Testis (tissue), 2 donors: ENCODE measurements at regions not wholly inside any gene's neighbourhood (a gene's known extent, or its start where the extent isn't known, plus 50 kb on each side); places are given as distances from the start of the nearest gene placed in this dataset.

Experiments used
- CTCF ChIP-seq, 3 experiments: fragments of 450-650 bp in 2 of 3; fragments of 200-600 bp in 1 of 3; sonication (generic) in 1 of 3; IDR thresholded peaks; one replicate each; pipeline ENCODE4 v1.5.1; 2016 to 2019; ENCODE audit warnings: antibody characterized with exemption in 3 of 3, mild to moderate bottlenecking in 2 of 3, moderate library complexity in 1 of 3
- POLR2A ChIP-seq: fragments of 450-650 bp; IDR thresholded peaks from one replicate; pipeline ENCODE4 v1.6.1; 2017; ENCODE audit warnings: antibody characterized with exemption, mild to moderate bottlenecking, moderate library complexity

GRCh38 chr10:128560993-128561392 lies 434.8 kb upstream of the MKI67 start:
- TF ChIP-seq CTCF (IDR thresholded peaks at IDR 0.05) = no peak
- no peak for TF ChIP-seq POLR2A
